NCI-H2227 (cell line): ENCODE measurements at regions not wholly inside any gene's neighbourhood (a gene's known extent, or its start where the extent isn't known, plus 50 kb on each side); places are given as distances from the start of the nearest gene placed in this dataset.
A peak's percentile ranks its signal among the peaks of the same experiment; 100 is the strongest.

Experiments used
- DNase-seq: peaks from one replicate; lab custom pipeline; 2025; ENCODE audit not compliant: unreplicated experiment; lab: John Stamatoyannopoulos, UW

DNA sequence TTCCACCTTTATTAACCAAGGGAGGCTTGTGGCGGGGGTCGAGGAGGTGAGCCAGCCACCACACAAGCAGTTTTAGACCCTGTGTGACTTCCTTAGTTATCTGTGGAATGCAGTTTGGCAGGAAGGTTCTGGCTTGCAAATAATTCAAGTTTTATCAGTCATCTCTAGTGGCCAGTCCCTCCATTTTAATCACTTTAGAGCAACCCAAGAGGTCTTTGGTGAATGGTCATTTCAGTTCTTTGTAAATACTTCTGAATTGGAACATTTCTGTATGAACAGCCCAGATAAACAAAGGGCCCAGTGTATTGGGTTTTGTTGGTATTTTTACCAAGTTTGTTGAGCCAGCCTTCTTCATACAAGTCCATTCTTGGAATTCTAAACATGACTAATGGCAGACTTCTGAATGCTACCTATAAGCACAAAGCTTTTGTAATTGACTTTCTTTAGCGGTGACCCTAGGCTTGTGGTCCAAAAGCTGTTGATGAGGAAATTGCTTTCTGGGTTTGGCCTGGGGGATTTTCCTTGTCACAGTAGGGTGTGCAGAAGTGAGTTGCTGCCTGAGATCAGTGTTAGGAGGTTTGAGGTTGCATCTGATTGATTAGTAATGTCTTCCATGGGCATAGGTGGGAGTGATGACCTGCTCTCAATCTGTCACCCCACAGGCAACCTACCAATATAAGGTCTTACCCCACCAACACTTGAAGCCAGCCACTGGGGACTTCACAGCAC is 193.3 kb upstream of the TOPAZ1 start:
- no peak for DNase-seq

DNA sequence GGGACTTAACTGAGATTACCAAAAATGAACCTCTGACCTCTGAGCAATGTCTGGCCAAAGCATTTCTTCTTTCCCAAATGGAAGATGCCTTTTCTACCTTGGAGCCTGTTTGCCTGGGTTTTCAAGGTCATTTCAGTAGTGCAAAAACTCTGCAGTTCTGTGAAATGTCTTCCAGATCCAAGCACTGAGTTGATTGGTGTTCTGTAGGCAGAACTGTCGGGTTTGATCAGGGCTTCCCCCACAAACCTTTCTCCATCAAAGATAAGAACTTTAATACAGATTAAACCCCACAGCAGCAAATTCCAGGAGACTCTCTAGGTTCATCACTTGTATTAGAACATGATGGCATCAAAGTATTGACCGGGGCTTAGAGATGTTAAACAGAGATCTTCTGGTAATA is 192.7 kb upstream of the TOPAZ1 start:
- no peak for DNase-seq

DNA sequence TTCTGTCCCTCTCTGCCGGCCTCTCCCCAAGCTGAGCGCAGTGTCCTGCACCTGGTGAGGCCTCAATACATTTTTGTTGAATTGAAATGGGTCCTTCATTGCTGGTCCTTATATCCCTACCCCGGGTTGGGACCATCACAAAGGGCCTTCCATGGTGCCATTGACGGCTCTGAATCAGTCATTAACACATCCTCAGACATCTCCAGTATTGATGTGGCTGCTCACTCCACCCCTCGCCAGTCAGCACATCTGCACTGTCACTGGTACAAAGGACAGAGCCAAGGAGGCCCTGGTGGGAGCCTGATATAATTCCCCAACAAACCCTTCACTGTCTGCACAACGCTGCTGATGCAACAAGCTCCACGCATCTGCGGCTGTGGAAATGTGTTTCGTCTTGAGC is 191.6 kb upstream of the TOPAZ1 start:
- no peak for DNase-seq

- DNase-seq = no peak
Measured at GRCh38 chr3:44050867-44051266, 190.8 kb upstream of the TOPAZ1 start.

DNA sequence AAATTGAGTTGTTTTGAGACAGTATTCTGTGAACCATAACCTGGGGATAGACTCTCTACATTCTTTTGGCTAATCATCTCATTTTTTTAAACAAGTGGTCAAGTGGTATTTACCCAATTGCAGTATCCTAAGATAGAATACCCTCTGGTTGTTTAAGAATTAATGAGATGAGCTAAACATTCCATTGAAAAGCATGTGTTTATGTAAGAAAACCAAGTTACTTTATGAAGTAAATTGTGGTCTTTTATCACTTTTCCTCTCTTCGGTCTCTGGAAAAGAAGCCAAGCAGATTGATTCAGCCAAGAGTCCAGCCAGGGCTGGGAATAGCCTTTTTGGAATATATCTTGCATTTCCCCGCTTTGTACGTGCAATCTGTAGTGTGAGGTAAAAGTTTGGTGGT is 185.7 kb upstream of the TOPAZ1 start:
- no peak for DNase-seq

DNA sequence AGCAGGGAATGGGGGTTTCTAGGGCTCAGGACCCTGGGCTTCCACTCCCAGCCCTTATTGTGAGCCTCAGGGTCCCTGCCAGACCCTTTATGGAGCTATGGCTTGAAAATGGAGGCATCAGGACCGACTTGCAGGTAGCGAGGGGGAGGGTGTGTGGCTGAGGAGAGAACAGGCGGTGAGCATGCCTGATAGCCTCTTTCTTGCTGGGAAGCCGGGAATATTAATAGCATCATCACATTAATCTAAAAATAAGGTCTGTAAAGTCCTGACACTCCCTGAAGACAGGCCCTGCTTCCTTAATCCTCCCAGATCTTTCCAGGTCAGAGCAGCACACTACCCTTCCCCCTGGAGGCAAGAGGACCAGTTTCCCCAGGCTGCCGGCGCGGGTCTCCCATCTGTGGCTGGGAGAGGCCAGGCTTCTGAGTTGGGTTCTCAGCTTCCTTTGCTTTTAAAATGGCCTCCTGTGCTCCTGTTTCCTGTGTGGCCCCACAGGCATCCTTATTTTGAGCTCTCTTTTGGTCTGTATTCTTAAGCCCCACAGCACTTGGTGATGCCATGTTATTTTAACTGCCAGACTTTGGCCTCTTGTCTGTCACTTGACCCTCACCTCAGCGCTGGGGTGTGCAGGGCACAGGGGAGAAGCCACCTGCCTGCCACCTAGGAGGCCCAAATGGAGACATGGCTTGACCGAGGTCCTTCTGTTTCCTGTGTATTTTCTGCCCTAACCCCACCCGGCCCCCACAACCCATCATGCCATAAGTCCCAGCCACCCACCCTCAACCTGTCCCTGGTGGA is 185.0 kb upstream of the TOPAZ1 start:
- no peak for DNase-seq

DNA sequence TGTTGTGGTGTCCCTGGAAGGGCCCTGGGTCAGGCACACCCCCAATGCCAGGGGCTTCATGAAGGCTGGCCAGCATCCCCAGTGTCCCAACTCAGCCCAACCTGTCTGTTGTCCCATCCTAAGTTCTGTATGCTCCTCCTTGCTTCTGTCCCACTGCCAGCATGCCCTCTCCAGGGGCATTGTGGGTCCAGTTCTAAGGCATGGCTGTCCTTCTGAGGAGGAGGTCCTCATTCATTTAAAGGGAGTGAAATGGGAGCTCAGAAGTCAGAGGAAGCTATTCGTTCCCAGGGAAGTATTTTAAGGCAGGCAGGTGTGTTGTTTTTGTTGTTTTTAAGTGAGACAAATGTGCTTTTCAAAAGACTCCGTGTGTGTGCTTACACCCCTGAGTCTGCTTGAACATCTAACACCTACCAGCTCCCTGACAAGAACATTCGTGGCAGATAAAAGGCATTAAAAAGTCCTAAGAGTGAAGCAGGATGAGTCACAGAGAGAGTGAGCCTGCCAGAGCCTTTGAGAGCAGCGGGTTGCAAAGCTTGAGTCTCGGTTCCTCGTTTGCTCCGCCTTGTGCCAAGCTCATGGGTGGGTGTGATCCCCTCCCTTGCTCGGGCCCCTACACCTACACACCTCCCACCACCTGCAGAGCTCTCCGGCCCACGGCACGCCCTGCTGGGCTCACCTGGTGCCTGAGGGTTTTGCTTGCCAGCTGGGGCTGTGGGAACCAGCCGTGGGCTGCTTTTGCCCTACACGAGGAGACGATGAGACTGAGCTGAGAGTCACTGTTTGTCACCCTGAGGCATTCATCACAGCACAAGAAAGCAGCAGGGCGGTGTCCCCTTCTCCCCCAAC is 183.4 kb upstream of the TOPAZ1 start:
- DNase-seq = no peak

GRCh38 chr3:44058868-44059203 is 182.8 kb upstream of the TOPAZ1 start:
- DNase-seq = no peak

DNA sequence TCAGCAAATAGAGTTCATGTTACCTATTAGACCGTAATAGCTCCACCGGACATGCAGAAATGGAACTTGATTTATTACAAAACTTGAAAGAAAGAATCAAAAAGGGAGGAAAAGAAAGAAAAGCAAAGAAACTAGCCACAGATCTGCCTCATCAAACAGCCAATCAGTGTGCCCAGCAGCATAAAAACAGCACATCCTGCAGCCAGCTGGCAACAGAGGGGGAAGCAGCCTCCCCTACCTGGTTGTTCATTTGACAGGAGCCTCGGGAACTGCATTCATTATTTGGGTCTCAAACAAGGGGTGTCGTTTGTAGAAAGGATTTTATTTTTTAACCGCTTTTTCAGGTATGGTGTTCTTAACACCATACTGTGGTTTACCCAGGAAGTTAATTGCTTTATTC is 181.5 kb upstream of the TOPAZ1 start:
- no peak for DNase-seq

DNA sequence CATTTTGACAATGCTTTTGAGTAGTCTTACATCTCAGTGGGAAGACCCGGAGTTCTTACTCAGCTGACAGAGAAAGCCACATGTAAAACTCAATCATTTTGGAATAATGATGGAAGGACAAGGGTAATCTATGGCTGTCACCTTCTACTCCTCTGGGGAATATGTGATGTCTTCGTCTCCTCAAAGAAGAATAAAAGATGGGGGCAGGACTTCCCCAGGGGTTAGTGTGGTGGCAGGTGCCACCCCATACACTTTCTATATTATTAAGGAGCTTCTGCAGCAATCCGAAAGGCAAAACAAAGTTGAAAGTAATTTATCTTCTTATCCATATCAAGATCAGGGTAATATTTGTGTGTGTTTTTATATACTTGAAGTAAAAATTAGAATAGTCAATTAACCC is 180.4 kb upstream of the TOPAZ1 start:
- no peak for DNase-seq

DNA sequence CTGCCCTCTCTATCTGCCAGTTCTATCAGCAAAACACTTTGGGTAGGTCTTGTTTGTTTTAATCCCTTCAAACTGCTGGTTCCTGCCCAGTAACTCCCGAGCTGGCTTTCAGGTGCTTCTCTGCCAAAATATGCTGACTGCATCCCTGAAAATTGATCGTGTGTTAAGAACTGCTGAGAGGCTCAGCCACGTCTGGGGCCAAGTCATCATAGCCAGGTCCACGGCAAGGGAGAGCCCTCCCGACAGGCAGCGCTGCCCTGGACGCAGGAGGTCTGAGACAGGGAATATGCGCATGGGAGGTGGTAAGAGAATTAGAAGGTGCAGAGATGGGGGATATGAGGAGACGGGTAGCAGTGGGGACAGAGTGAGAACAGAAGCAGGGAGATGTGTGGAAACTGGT is 179.7 kb upstream of the TOPAZ1 start:
- no peak for DNase-seq

GRCh38 chr3:44065311-44066094 is 176.2 kb upstream of the TOPAZ1 start:
- peak; percentile 35 for DNase-seq

GRCh38 chr3:44066806-44067205 is 174.9 kb upstream of the TOPAZ1 start:
- no peak for DNase-seq

- DNase-seq = no peak
Measured at GRCh38 chr3:44067431-44067830, 174.3 kb upstream of the TOPAZ1 start.

DNA sequence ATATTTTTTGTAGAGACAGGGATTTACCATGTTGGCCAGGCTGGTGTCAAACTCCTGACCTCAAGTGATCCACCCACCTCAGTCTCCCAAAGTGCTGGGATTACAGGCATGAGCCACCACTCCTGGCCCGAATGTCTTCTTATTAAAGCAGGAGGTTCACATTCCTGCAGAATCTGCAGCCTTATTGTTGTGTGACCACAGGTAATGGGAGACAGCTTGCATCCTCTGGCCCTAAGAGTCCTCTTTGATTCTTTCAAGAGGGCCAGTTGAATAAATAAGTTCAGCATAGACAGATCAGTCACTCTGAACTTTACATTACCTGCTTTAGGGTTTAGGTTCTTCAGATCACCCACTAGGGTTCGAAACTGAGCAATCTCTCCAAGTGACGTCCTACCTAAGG is 172.9 kb upstream of the TOPAZ1 start:
- DNase-seq = no peak

- no peak for DNase-seq
Measured at GRCh38 chr3:44069276-44069675, 172.4 kb upstream of the TOPAZ1 start.

GRCh38 chr3:44070841-44071546 is 170.7 kb upstream of the TOPAZ1 start:
- no peak for DNase-seq

DNA sequence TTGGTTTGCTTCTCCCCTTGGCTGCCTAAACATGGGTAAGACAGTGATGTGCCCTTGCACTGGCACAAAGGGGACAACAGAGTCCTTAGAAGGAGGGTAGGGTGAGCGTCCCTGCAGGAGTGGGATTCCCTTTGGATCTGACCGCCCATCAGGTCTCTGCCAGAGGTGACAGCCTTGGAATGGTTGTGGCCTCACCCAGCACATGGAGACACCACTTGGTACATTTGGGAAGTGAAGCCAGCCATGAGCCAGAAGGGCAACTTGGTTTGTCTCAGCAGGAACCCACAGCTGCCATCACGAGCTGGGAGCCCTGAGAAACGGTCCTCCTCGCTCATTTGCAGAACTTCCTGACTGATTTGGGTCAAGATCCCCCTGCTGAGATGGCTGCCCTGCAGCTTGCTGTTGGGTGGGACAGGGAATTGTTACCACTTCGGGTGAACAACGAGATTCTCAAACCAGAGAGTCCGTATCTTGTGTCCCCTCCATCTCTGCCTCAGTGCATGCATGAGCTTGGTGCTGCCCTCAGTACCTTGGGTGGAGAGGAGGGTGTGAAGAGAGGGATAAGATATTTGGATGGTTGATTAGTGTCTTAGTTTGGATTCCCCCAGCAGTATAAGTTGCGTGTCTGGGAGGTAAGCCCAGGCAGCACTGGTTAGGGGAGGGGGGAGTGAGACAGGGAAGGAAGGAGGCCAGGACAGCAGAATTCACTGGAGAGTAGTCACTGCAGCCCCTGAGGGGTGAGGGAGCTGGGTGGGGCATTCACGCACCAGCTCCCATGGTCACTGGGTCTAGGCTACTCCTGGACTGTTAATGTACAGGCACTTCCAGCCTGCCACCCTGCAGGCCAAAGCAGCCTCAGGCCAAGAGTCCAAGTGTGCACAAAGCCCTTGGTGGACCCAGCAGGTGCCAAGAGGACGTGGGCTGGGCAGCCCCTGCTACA is 168.8 kb upstream of the TOPAZ1 start:
- no peak for DNase-seq

GRCh38 chr3:44074181-44074580 is 167.5 kb upstream of the TOPAZ1 start:
- no peak for DNase-seq
